ENCODE measurements at regions not wholly inside any gene's neighbourhood (a gene's known extent, or its start where the extent isn't known, plus 50 kb on each side); places are given as distances from the start of the nearest gene placed in this dataset.

DNA sequence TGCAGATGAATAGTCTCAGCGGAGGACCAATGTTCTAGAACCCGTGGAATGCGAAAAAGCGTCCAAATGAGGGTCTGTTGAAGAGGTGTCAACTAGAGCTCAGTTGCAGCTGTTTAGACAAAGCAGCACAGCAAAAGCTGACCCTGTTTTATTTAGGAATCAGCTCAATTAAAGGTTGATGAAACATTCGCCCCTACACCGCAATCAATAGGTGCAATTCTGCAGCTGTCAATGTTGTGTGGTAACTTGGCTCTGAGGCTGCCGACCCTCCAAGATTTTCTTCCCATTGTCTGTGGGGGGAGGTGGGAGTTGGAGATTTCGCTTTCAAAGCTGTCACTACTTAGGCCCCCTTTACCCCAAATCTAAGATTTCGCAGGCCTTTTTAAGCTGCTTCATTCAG is 330.0 kb downstream of the ETAA1 start:
- TF ChIP-seq POLR2AphosphoS5 (IDR thresholded peaks at IDR 0.05; ENCODE audit: borderline replicate concordance, low read depth, low read length): no peak
- TF ChIP-seq EZH2 (IDR thresholded peaks at IDR 0.05): no peak

Data from SK-N-MC (cell line).